ENCODE measurements at regions not wholly inside any gene's neighbourhood (a gene's known extent, or its start where the extent isn't known, plus 50 kb on each side); places are given as distances from the start of the nearest gene placed in this dataset.

- TF ChIP-seq RNF2 (IDR thresholded peaks at IDR 0.05; ENCODE audit: borderline replicate concordance, low read depth, low read length, missing control alignments, poor library complexity, severe bottlenecking) = no peak
- no peak for TF ChIP-seq YY1 (IDR thresholded peaks at IDR 0.05; ENCODE audit: low read depth, low read length)
- no peak for TF ChIP-seq CTCF (IDR thresholded peaks at IDR 0.05; ENCODE audit: control extremely low read depth in 1 of 3, insufficient read depth in 1 of 3, low read depth in 1 of 3, low read length in 3 of 3)
- TF ChIP-seq SIX5 (IDR thresholded peaks at IDR 0.05; ENCODE audit: low read depth, low read length) = no peak
- TF ChIP-seq RXRA (IDR thresholded peaks at IDR 0.05; ENCODE audit: insufficient read depth, low read depth, low read length) = no peak
- TF ChIP-seq RAD21 (IDR thresholded peaks at IDR 0.05 in 1 of 2, conservative IDR thresholded peaks at IDR 0.05 in 1 of 2; ENCODE audit: low read depth in 2 of 2, low read length in 2 of 2) = no peak
- no peak for TF ChIP-seq CHD2 (IDR thresholded peaks at IDR 0.05; ENCODE audit: low read length)
- TF ChIP-seq EZH2 (IDR thresholded peaks at IDR 0.05; ENCODE audit: low read depth, low read length, severe bottlenecking) = no peak
- no peak for TF ChIP-seq EGR1 (IDR thresholded peaks at IDR 0.05; ENCODE audit: borderline replicate concordance, low read depth, low read length)
- TF ChIP-seq ZNF274 (IDR thresholded peaks at IDR 0.05; ENCODE audit: borderline replicate concordance, extremely low read depth, low read length) = no peak
- no peak for TF ChIP-seq KDM1A (IDR thresholded peaks at IDR 0.05; ENCODE audit: borderline replicate concordance, low read length)
- TF ChIP-seq POLR2A (IDR thresholded peaks at IDR 0.05; ENCODE audit: control extremely low read depth in 1 of 2, low read depth in 2 of 2, low read length in 2 of 2) = no peak
- no peak for TF ChIP-seq CEBPB (IDR thresholded peaks at IDR 0.05; ENCODE audit: low read depth, low read length)
- no peak for TF ChIP-seq POLR2AphosphoS5 (IDR thresholded peaks at IDR 0.05; ENCODE audit: low read depth, low read length)
Observed at GRCh38 chr12:125372085-125372484, 306.9 kb downstream of the AACS start.
